Left colon (tissue), 2 donors: ENCODE measurements at regions not wholly inside any gene's neighbourhood (a gene's known extent, or its start where the extent isn't known, plus 50 kb on each side); places are given as distances from the start of the nearest gene placed in this dataset.

Source experiments
- ATAC-seq: fragments of 200-7000 bp; cut with Tn5 transposase; one replicate; pipeline ENCODE4 v1.9.1; 2020; ENCODE audit warnings: mild to moderate bottlenecking, moderate library complexity
- DNase-seq, 2 donors: peaks; one replicate each; pipeline ENCODE4 v3.0.0-alpha.2; 2020
- intact Hi-C, 2 donors: fragments of 100-400 bp; cut with DNase I in 1 of 2; cut with micrococcal nuclease in 1 of 2; formaldehyde crosslinking; loops; one replicate each; pipeline versions ENCODE4 v1.11.2 to v1.14.0; 2022; cut with DNase I, micrococcal nuclease
- donor health status: DM: no; HTN: no; CAD: no.
- donor health status: DM: yes; HTN: yes; CAD: no.

DNA sequence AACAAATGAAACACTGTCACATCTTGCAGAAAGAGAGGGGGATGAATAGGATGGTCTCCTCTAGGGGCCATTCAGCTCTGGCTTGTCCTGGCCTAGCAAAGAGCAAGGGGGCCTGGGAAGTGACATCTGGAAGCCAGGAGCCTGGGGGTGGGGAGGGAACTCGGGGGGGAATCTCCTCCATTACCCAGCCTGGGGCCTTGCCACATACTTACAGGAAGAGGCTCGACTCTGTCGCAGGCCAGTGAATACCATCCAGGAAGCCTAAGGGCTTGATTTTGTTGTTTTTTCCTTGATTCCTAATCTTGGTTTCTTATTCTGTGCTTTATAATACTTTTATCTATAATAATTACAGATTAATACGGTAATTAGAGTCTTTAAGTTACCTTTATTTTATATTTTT is 797.5 kb upstream of the ID2 start:
- no peak for ATAC-seq
- no peak for DNase-seq
- intact Hi-C loops = no loop called here

DNA sequence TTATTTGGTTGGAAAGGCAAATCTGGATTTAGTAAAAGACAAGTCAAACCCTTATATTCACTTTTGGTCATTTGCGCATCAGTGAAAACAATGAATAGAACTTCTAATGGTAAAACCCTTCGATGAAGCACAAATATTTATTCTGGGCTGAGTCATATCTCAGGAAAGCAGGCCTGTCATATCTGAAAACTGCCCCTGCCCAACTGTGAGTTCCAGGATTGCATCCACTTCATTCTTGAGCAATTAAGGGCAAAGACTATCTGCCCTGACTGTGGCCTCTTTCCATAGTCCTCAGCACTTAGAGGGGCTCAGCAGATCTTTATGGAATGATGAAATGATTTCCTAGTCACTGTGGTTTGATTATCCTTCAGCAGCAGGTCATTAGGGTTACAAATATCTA is 795.2 kb upstream of the ID2 start:
- ATAC-seq = no peak
- intact Hi-C loops = no loop called here
- DNase-seq = no peak

GRCh38 chr2:7887441-7887840 is 794.4 kb upstream of the ID2 start:
- no peak for ATAC-seq
- intact Hi-C loops = no loop called here

GRCh38 chr2:7888876-7889275 is 793.0 kb upstream of the ID2 start:
- intact Hi-C loops = no loop called here
- no peak for DNase-seq

More at GRCh38 chr2:7887441-7887840, 794.4 kb upstream of the ID2 start:
- no peak for DNase-seq

GRCh38 chr2:7891312-7891711 is 790.5 kb upstream of the ID2 start:
- no peak for DNase-seq
- intact Hi-C loops = no loop called here
- ATAC-seq = no peak

More at GRCh38 chr2:7888876-7889275, 793.0 kb upstream of the ID2 start:
- ATAC-seq = no peak

DNA sequence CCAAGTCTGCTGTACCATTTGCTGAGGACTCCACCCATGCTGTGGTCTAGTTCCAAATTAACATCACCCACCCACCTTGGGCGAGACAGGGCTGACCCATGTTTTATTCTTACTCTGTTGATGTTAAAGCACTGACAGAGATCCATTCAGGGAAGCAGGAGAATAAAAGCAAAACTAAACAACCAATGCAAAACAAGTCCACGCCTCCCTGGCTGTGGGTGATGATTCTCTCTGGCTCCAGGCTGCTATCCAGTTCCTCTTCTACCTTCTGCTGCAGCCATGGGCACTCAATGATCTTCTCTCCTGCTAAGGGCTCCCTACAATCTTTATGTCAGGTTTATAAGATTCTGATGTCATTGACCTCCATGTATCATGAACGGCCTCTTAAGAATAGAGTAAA is 786.6 kb upstream of the ID2 start:
- no peak for ATAC-seq
- no peak for DNase-seq
- intact Hi-C loops = no loop called here

DNA sequence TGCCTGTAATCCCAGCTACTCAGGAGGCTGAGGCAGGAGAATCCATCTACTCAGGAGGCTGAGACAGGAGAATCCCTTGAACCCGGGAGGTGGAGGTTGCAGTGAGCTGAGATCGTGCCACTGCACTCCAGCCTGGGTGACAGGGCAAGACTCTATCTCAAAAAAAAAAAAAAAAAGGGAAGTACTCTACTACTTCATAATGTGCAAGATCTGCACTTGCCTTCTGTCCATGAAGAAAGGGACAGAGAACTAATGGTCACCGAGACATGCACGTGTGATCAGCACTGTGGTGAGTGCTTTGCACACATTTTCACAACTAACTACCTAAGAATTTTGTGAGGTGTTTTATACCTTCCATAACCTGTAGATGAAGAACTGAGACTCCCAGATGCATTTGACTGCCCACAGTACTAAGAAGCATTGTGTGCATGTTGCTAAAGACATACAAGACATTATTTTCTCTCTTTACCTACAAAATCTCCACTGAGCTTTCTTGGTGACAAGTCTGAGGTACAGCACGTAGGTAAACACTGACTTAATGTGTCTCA is 784.8 kb upstream of the ID2 start:
- intact Hi-C loops = no loop called here
- ATAC-seq (no peak), DNase-seq (no peak)

- DNase-seq = no peak
- ATAC-seq = no peak
- intact Hi-C loops = no loop called here
Measured at GRCh38 chr2:7899241-7899640, 782.6 kb upstream of the ID2 start.

DNA sequence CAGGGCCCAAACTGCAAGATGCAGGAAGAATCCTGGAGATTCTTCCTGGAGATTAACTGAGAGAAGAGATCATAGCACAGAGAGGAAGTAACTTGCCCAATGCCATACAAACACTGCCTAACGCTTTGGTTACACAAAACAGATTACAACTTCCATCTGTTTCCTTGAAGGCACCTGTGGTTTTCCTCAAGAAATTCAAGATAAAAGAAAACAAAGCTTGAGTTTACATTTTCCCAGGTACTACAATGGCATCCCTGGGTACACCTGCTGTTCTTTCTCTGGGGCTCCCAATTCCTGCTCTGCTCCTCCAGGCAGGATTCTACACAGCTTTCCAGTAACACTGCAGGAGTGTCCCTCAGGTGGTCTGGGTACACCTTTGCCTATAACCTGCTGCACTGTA is 781.9 kb upstream of the ID2 start:
- no peak for DNase-seq
- intact Hi-C loops = no loop called here
- ATAC-seq = no peak

DNA sequence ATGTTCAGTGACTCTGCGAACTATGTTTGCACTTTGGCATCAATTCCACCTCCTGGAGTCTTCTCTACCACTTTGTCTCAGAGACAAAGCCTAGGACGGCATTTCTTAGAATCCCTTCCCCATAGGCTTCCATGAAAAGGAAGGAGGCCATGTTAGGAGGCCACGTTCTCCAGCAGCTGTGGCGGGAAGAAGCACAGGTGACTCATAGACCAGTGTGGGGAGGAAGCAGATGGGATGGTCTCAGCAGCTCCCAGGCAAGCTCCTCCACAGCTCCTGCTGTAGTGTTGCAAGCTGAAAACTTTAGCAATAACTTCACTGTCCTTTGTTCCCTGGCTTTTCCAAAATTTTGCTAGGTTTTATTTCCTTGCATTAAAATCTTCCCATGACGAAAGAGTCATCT is 781.3 kb upstream of the ID2 start:
- ATAC-seq (no peak), DNase-seq (no peak)
- intact Hi-C loops = no loop called here

DNA sequence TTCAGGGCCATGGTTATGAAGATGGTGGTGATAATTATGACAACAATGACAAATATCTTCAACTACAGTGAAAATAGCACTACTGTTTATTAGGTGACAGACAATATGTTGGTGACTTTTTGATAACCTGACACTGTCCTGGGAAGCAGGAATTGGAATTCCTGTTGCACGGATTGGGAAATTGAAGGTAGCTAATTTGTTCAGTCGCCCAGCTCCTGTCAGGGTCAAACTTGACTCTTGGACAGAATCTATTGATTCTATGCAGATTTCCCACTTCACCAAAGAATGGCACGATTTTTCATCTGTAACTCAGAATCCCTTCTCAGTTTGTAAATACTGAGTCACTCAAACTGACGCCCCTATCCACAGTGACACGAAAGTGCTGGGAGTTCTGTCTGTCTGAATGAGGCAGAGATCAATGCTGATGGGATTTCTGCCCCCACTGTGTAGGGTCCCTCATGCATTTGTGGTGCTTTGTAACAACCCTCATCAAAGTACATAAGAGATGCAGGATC is 779.5 kb upstream of the ID2 start:
- ATAC-seq = no peak
- intact Hi-C loops = no loop called here

DNA sequence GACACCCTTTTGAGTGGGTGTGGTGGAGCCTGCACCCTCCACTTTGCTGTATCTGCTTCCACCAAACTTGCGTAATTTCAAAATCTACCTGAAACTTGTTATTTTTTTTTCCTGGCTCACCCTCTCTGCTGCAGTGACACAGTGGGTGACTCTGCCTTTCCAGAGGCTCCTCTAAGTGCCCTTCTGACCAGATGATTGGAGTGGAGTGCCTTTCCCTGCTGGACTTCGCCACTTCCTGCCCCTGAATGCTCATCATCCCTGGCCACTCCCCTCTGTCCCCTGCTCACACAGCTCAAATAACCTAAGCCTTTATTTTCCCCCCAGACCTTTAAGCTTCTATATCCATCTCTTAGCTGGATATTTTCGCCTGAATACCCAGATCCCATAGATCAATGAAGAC is 777.5 kb upstream of the ID2 start:
- no peak for DNase-seq
- peak; percentile 63 for ATAC-seq

More for the DNA sequence above, 779.5 kb upstream of the ID2 start:
- no peak for DNase-seq

GRCh38 chr2:7905756-7906155 is 776.1 kb upstream of the ID2 start:
- ATAC-seq = peak; percentile 75
- DNase-seq = peak in 1 of 2 donors; percentile 65

More for the DNA sequence above, 777.5 kb upstream of the ID2 start:
- intact Hi-C loops = no loop called here

GRCh38 chr2:7906431-7906830 is 775.4 kb upstream of the ID2 start:
- DNase-seq (no peak), ATAC-seq (no peak)
- intact Hi-C loops = no loop called here

More at GRCh38 chr2:7905756-7906155, 776.1 kb upstream of the ID2 start:
- intact Hi-C loops = no loop called here

GRCh38 chr2:7907041-7907440 is 774.8 kb upstream of the ID2 start:
- intact Hi-C loops = no loop called here

DNA sequence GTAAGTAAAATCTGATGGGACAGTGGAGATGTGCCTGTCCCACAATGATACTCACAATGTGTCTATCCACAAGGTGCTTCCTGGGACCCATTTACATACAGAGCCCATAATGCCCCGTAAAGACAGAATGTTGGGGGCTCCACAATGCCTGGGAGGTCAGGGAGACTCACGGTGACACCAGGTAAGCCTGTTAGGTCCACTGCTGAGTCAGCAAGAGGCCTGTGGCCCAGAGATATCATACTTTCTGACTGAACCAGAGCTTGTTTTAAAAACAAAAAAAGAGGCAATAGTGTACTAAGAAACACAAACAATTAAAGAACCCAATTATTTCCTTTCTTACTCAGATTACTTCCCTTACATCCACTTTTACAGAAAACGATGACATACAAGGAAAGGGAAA is 771.1 kb upstream of the ID2 start:
- no peak for ATAC-seq
- DNase-seq = no peak
- intact Hi-C loops = no loop called here

More at GRCh38 chr2:7907041-7907440, 774.8 kb upstream of the ID2 start:
- ATAC-seq = no peak
- DNase-seq = no peak

DNA sequence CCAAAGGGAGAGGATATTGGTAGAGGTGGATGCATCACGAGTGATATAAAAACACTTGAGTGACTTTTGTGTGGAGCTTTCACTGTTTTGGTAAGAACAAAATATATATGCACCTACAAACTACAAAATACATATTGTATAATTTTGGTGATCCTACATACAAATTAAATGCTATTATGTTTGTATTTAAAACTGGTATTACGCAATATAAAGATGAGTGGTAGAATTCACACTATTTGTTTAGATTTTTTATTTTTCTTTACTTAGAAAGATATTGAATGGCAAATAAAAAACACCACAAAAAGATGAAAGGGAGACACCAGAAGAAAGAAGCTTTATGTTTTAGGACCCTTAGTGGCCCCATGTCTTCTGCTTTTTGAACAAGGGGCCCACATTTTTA is 770.7 kb upstream of the ID2 start:
- intact Hi-C loops = no loop called here
- DNase-seq (no peak), ATAC-seq (no peak)

GRCh38 chr2:7913974-7914373 is 767.9 kb upstream of the ID2 start:
- ATAC-seq (no peak), DNase-seq (no peak)
- intact Hi-C loops = no loop called here

GRCh38 chr2:7915302-7916091 is 766.4 kb upstream of the ID2 start:
- no peak for DNase-seq
- intact Hi-C loops = no loop called here
- ATAC-seq = peak; percentile 50

GRCh38 chr2:7916670-7917069 is 765.2 kb upstream of the ID2 start:
- ATAC-seq (peak; percentile 55), DNase-seq (no peak)
- intact Hi-C loops = no loop called here

DNA sequence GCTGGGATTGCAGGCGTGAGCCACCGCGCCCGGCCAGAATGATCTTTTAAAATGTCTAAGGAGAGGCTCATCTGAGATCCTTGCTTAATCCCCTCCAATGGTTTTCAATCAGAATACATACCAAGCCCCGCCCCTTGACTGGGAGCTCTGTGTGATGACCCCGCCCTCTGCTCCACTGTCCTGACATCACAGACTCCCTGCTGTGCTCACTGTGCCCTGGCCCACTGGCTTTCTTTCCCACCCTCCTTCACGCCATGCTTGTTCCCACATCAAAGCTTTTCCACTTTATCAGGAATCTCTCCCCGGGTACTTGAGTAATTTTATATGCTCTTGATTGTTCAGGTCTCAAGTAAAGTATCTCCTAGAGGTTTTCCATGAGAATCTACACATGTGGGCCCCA is 762.3 kb upstream of the ID2 start:
- intact Hi-C loops = no loop called here

More for the DNA sequence above, 762.3 kb upstream of the ID2 start:
- ATAC-seq (no peak), DNase-seq (no peak)
